ENCODE measurements at regions not wholly inside any gene's neighbourhood (a gene's known extent, or its start where the extent isn't known, plus 50 kb on each side); places are given as distances from the start of the nearest gene placed in this dataset.

GRCh38 chr15:39465843-39466749 is 114.8 kb upstream of the THBS1 start:
- TF ChIP-seq EZH2phosphoT487 (IDR thresholded peaks at IDR 0.05; ENCODE audit: borderline replicate concordance, low read depth) (no peak), ZBTB33 (IDR thresholded peaks at IDR 0.05; ENCODE audit: borderline replicate concordance, low read depth) (no peak)

All from SK-N-SH (cell line).